ENCODE measurements at regions not wholly inside any gene's neighbourhood (a gene's known extent, or its start where the extent isn't known, plus 50 kb on each side); places are given as distances from the start of the nearest gene placed in this dataset.

DNA sequence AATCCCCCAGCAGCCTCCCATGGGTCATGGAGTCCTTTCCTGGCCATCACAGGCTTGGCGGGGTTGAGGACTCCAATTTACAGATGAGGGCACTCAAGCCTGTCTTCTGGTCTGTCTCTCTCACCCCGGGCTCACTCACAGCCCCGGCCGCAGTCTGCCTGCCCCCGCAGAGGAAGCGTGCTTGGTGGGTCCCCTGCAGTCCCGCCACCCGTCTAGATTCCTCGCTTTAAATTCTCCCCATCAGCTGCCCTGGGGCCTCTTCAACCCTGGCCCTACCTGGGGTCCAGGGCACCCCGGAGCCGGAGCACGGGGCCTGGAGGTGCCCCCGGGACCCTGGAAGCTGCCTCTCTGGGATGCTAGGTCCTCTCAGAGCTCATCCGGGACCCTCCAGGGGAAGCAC is 92.9 kb downstream of the ENGASE start:
- no peaks in the 10 kb centered on the region for H3K27me3 Mint-ChIP-seq
- DNase-seq (no peak), ATAC-seq (no peak)
- no peaks in the 10 kb centered on the region for H3K9me3 Mint-ChIP-seq (ENCODE audit: low read depth)
- intact Hi-C loops (cut with DNase I, micrococcal nuclease): no loop called here
- POLR2A ChIA-PET: no interaction called here
- H3K27ac Mint-ChIP-seq: no peak overlapping the region
- no peaks in the 10 kb centered on the region for H3K36me3 Mint-ChIP-seq (ENCODE audit: low read depth)
- no peaks in the 10 kb centered on the region for H3K4me1 Mint-ChIP-seq
- CTCF ChIA-PET: no interaction called here
- no peak overlapping the region for H3K4me3 Mint-ChIP-seq

DNA sequence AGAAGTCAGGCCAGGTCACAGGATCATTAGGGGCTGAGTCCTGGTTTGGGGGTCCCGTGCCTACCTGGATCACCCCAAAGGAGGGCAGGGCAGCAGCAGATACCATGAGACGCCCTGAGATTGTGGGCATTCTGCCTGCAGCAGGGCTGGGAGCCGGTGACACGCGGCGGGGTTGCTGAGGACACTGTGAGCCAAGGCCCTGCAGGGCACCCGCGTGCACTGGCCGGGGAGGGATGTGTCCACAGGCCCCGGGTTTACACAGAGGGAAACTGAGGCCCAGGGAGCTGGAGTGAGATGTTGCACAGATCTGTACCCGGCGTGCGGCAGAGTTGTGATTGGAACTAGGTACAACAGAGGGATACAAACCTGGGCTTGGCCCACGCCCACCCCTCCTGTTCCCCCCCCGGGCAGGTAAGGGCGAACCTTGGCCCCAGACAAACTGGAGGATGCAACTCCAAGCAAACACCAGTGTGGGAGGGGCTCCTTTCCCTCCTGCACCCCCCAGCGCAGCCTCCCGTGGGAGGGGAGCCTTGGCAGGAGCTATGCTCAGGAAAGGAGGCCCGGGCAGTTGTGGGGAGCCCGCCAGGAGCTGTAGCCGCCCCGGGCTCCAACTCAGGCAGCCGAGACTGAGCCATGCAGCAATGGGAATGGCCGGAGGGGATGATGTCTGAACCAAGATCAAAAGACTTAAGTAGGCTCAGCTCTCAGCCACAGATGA is 91.3 kb downstream of the ENGASE start:
- Mint-ChIP-seq H3K9me3 (ENCODE audit: low read depth) (no peaks in the 10 kb centered on the region), H3K36me3 (ENCODE audit: low read depth) (no peaks in the 10 kb centered on the region), H3K4me3 (no peak overlapping the region), H3K27ac (no peak overlapping the region), H3K4me1 (peaks cover 3% of the 10 kb centered on the region), H3K27me3 (no peaks in the 10 kb centered on the region)
- POLR2A ChIA-PET: no interaction called here
- no peak for ATAC-seq
- CTCF ChIA-PET: no interaction called here
- DNase-seq: no peak
- intact Hi-C loops (cut with DNase I, micrococcal nuclease): no loop called here

DNA sequence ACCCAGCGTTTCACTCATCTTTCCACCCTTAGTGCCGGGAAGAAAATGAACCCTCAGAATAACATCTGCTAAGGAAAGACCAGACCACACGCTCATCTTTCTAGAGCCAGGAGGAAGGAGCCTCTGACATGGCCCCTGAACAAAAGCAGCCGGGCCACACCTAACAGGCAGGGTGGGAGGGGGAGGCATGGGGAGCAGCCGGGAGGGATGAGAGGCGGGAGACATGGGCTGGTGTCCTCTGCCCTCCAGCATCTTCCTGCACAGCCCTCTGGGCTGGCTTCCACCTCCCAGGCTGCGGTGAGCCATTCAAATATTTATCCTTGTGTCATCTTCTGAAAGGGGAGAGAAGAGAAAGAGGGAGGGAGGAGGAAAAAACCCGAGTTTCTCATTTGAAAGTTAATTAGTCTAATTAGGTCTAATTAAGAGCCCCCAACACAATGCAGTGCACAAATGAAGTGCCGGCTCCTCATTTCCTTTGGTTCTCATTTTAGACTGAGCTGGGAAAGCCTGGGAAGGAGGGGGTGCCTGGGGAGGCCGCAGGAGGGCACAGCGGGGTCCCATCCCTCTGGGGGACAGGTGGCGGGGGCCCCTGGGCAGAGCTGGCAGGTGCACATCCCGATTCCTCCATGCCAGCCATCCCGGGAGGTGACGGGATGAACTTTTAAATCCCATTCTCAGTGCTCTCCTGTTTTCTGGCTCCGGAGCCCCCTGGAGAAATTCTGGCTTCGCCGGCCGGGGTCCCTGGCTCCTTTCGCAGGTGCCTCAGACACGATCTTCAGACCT is 90.5 kb downstream of the ENGASE start:
- Mint-ChIP-seq H3K36me3 (ENCODE audit: low read depth) (no peaks in the 10 kb centered on the region), H3K27me3 (no peaks in the 10 kb centered on the region), H3K9me3 (ENCODE audit: low read depth) (no peaks in the 10 kb centered on the region), H3K27ac (no peak overlapping the region), H3K4me1 (peaks cover 3% of the 10 kb centered on the region), H3K4me3 (no peak overlapping the region)
- ChIA-PET POLR2A (no interaction called here), CTCF (no interaction called here)
- DNase-seq (no peak), ATAC-seq (no peak)
- intact Hi-C loops (cut with DNase I, micrococcal nuclease): no loop called here

DNA sequence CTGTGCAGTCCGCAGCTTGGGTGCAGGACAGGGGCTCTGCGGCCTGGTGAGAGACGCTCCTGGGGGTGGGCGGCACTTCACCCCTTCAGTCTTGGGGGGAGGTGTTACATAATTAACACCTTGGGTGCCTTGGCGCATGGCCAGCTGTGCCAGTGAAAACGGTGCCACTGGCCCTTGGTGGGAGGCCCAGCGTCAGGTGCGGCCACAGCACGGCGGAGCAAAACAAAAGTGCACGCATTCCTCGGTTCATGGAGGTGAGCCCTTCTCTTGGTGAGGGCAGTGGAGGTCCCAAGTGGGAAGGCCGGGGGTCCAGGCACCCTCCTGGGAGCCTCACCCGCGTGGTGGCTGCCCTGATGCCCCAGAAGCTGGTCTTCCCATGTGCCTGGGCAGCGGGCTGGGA is 89.8 kb downstream of the ENGASE start:
- ChIA-PET POLR2A (no interaction called here), CTCF (no interaction called here)
- Mint-ChIP-seq H3K36me3 (ENCODE audit: low read depth) (no peaks in the 10 kb centered on the region), H3K27me3 (no peaks in the 10 kb centered on the region), H3K4me3 (no peak overlapping the region), H3K27ac (no peak overlapping the region), H3K9me3 (ENCODE audit: low read depth) (no peaks in the 10 kb centered on the region), H3K4me1 (peaks cover 3% of the 10 kb centered on the region)
- intact Hi-C loops (cut with DNase I, micrococcal nuclease): no loop called here
- no peak for ATAC-seq
- no peak for DNase-seq

DNA sequence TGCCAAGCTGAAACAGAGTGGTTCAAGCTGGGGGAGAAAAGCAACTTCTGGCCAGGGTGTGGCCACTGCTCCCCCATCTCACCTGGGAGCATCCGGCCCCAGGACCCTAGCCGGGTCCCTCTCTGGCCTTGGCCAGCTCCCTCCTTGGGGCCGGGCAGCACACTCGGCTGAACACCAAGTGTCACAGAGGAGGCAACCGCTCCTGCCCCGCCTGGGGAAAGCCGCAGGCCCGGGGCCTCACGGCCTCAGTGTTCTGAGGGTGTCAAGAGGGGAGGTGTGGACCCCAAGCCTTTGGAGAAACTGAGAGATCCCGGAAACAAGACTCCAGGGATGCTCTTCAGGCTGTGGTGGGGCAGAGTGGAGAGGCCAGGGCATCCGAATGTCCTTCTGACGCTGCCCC is 88.4 kb downstream of the ENGASE start:
- ATAC-seq (no peak), DNase-seq (no peak)
- intact Hi-C loops (cut with DNase I, micrococcal nuclease): no loop called here
- Mint-ChIP-seq H3K4me1 (peaks cover 3% of the 10 kb centered on the region), H3K27me3 (no peaks in the 10 kb centered on the region), H3K36me3 (ENCODE audit: low read depth) (no peaks in the 10 kb centered on the region), H3K9me3 (ENCODE audit: low read depth) (no peaks in the 10 kb centered on the region), H3K4me3 (no peak overlapping the region), H3K27ac (no peak overlapping the region)
- ChIA-PET CTCF (interaction anchor here (0.8 kb wide), 1 partner anchor 229 kb away, joined by 5 read pairs; no protein-coding TSS in a partner anchor), POLR2A (no interaction called here)

DNA sequence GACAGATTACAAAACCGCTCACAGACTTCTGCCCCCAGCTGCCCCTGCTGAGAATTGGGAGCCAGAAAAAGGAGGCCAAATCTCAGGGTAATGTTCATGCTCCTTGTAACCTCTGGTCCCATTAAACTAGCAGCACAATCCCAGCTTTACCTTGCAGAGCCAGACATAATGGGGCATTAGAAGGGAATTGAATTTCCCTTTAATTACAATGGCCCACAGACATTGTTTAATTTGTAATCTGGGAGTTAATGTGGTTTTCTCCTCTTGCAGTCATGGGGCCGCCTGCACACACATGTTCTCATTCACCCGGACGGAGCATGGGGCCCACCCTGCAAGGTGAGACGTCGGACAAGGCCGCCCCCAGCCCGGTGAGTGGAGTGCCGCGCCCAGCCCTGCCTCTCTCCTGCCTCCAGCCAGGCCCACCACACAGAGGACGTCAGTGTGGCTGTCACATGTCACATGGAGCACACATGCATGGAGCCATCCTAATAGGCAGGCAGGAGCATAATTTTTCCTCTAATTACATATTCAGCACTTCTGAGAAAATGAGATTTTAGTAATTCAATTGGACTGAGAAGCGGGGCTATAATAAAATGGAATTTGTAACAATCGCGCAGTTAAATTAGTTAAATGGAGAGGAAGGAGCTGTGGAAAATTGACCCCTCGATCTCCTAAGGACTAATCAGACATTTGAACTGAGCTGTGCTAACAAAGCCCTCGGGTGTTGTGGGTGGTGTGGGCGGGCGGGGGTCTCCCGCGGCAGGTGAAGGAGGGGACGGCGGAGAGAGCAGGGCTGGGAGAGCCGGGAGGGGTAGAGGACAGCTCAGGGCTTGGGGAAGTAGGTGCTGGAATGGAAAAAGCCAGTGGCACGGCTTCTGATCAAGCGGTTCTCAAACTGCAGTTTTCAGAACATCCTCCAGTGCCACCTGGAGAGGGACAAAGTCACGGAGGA is 87.7 kb downstream of the ENGASE start:
- CTCF ChIA-PET: interaction anchor here (0.5 kb wide), 1 partner anchor 450 kb away, joined by 3 read pairs; no protein-coding TSS in a partner anchor
- Mint-ChIP-seq H3K4me1 (peaks cover 3% of the 10 kb centered on the region), H3K36me3 (ENCODE audit: low read depth) (no peaks in the 10 kb centered on the region), H3K27me3 (no peaks in the 10 kb centered on the region), H3K9me3 (ENCODE audit: low read depth) (no peaks in the 10 kb centered on the region), H3K4me3 (no peak overlapping the region), H3K27ac (no peak overlapping the region)
- POLR2A ChIA-PET: no interaction called here
- ATAC-seq (no peak), DNase-seq (no peak)
- intact Hi-C loops (cut with DNase I, micrococcal nuclease): no loop called here

DNA sequence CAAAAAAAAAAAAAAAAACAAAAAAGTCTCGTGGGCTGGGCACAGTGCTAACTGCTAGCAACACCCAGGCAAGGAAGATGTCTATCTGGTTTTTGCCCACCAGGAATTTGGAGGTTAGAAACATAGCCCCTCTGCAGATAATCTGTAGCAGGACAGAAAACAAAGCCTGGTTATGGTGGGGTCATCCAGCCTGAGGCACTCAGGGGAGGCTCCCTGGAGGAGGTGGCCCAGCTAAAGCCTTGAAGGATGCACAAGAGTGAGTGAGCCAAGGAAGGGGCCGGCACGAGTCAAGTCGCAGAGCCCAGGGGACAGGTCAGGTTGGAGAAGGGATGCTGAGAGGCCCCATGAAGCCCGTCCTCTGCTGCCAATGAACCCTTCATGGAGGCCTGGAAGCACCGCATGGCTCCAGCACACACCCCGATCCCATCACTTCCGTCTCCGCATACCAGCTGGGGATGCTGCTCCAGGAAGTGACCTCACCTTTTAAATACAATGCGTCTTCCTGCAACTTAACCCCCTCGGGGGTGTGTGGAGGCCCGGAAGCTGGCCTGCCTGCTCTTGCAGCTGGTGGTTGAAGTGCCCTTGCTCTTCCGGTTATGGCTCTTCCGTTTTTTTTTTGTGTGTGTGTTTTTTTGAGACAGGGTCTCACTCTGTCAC is 86.5 kb downstream of the ENGASE start:
- Mint-ChIP-seq H3K9me3 (ENCODE audit: low read depth) (no peaks in the 10 kb centered on the region), H3K4me1 (peaks cover 3% of the 10 kb centered on the region), H3K27ac (peak overlapping the region; percentile 51), H3K4me3 (no peak overlapping the region), H3K36me3 (ENCODE audit: low read depth) (no peaks in the 10 kb centered on the region), H3K27me3 (no peaks in the 10 kb centered on the region)
- DNase-seq (peak; percentile 58), ATAC-seq (peak; percentile 85)
- intact Hi-C loops (cut with DNase I, micrococcal nuclease): no loop called here
- ChIA-PET CTCF (no interaction called here), POLR2A (no interaction called here)

DNA sequence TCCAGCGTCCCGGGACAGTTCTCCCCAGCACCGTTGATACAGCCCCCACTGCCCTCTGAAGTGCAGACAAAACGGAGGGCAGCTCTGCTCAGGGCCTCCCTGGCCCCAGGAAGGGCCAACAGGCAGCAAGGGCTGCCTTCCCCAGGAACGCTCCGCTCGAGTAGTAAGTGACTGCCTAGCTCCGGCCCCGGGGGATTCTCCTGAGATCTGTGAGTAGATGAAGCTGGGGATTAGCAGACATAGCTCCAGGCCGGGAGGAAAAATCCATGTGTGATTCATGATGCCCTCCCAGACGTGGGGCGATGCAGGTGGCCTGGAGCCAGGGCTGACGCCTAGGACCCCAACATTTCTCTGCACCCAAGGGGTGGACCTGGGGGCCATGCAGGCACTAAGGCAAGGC is 85.3 kb downstream of the ENGASE start:
- ChIA-PET POLR2A (no interaction called here), CTCF (no interaction called here)
- ATAC-seq: no peak
- Mint-ChIP-seq H3K27me3 (no peaks in the 10 kb centered on the region), H3K36me3 (ENCODE audit: low read depth) (no peaks in the 10 kb centered on the region), H3K4me3 (no peak overlapping the region), H3K27ac (no peak overlapping the region), H3K4me1 (peaks cover 3% of the 10 kb centered on the region), H3K9me3 (ENCODE audit: low read depth) (no peaks in the 10 kb centered on the region)
- no peak for DNase-seq
- intact Hi-C loops (cut with DNase I, micrococcal nuclease): no loop called here

DNA sequence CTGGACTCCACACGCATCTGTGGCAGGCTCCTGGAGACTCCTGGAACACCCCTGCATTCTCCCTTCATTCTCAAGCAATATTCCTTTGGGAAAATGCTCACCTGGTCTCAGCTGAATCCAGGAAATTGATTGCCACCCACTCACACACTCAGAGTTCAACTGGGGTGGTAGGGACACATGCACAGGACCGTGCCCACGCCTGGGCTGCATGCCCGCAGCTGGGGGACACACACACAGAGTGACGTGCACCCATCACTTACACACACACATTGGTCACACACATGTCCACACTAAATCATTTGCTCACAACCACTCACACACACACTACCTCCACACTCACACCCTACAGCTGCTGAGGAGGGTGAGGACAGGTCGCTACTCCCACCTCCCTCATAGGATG is 84.8 kb downstream of the ENGASE start:
- Mint-ChIP-seq H3K4me1 (peaks cover 3% of the 10 kb centered on the region), H3K4me3 (no peak overlapping the region), H3K27me3 (no peaks in the 10 kb centered on the region), H3K36me3 (ENCODE audit: low read depth) (no peaks in the 10 kb centered on the region), H3K27ac (no peak overlapping the region), H3K9me3 (ENCODE audit: low read depth) (no peaks in the 10 kb centered on the region)
- intact Hi-C loops (cut with DNase I, micrococcal nuclease): no loop called here
- DNase-seq (no peak), ATAC-seq (no peak)
- CTCF ChIA-PET: no interaction called here
- POLR2A ChIA-PET: no interaction called here

DNA sequence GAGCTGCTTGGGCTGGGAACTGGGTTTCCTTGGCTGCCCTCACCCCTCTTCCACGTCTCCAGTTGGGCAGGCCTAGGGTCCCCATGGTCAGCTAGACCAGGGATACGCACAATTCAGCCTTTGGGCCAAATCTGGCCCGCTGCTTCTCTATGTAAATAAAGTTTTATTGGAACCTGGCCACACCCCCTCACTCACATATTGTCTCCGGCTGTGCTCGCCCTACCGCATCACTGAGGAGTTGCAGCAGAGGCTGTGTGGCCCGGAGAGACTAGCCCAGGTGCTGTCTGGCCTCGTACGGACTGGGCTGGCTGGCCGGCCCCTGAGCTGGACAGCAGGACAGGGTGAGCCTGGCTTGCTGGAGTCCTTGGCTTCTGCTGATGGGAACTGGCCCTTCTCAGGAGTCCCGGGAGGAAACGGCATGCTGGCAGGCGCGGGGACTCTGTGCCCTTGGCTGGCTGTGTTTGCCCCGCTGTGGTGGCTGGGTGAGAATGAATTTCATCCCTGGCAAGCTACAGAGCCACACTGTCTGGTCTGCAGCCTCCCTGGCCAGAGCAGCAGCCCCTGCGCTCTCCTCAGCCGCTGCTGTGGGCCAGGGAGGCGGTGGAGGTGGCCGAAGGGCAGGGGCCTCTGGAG is 82.0 kb downstream of the ENGASE start:
- no peaks in the 10 kb centered on the region for H3K36me3 Mint-ChIP-seq (ENCODE audit: low read depth)
- intact Hi-C loops (cut with DNase I, micrococcal nuclease): no loop called here
- no peaks in the 10 kb centered on the region for H3K27me3 Mint-ChIP-seq
- no peak overlapping the region for H3K27ac Mint-ChIP-seq
- ChIA-PET POLR2A (no interaction called here), CTCF (no interaction called here)
- DNase-seq (no peak), ATAC-seq (no peak)
- peaks cover 3% of the 10 kb centered on the region for H3K4me1 Mint-ChIP-seq
- H3K9me3 Mint-ChIP-seq (ENCODE audit: low read depth): no peaks in the 10 kb centered on the region
- no peak overlapping the region for H3K4me3 Mint-ChIP-seq

DNA sequence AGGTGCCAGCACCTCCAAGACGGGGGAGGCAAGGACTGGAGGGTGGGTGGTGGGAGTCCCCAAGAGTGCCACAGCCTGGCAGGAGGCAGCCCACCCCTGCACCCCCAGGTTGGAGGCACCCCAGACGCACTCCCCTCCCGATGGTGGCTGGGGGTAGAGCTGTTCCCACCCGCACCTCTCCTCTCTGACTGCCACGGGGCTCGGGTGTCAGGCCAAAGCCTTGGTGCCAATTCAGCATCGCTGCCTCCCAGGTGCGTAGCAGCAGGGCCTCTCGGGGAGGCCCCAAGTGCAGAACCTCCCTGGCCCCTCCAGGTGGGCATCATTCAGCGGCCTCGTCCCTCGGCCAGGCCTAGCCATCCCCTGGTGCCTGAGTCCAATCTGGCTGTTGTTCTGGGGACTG is 81.1 kb downstream of the ENGASE start:
- CTCF ChIA-PET: no interaction called here
- intact Hi-C loops (cut with DNase I, micrococcal nuclease): no loop called here
- Mint-ChIP-seq H3K27ac (no peak overlapping the region), H3K4me1 (no peaks in the 10 kb centered on the region), H3K9me3 (ENCODE audit: low read depth) (no peaks in the 10 kb centered on the region), H3K27me3 (no peaks in the 10 kb centered on the region), H3K36me3 (ENCODE audit: low read depth) (no peaks in the 10 kb centered on the region), H3K4me3 (no peak overlapping the region)
- ATAC-seq: no peak
- POLR2A ChIA-PET: no interaction called here
- no peak for DNase-seq
